ENCODE measurements at regions not wholly inside any gene's neighbourhood (a gene's known extent, or its start where the extent isn't known, plus 50 kb on each side); places are given as distances from the start of the nearest gene placed in this dataset.

DNA sequence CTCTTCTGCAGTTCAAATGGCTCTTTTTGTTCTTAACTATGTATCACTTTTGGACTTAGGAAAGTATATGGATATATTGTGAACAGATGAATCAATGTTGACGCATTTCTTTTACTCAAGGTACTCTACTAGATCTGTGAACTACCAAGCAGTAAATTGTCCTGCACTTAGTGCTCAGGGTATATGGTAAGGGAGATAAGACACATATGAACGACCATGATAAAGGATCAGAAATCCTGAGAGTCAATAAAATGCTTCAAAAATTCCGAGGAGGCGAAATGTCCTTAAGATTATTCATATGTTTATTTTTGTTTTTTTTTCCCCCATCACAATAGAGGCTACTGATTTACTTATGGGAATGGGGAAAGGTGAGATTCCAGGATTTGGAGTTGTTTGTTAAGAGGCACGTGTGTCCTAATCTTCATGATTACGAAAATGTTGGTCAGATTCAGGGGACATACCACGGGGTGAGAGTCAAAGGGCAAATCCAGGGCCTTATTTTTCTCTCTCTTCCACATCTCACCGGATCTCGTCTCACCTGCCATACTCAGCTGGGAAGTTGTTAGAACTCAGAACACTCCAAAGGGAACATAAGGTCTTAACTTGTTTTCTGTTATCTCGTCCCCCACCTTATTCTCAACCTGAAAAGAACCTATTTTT lies 475.1 kb upstream of the TBL1XR1 start:
- TF ChIP-seq EZH2 (IDR thresholded peaks at IDR 0.05; ENCODE audit: low read depth) = no peak
- TF ChIP-seq, protein P1, sequence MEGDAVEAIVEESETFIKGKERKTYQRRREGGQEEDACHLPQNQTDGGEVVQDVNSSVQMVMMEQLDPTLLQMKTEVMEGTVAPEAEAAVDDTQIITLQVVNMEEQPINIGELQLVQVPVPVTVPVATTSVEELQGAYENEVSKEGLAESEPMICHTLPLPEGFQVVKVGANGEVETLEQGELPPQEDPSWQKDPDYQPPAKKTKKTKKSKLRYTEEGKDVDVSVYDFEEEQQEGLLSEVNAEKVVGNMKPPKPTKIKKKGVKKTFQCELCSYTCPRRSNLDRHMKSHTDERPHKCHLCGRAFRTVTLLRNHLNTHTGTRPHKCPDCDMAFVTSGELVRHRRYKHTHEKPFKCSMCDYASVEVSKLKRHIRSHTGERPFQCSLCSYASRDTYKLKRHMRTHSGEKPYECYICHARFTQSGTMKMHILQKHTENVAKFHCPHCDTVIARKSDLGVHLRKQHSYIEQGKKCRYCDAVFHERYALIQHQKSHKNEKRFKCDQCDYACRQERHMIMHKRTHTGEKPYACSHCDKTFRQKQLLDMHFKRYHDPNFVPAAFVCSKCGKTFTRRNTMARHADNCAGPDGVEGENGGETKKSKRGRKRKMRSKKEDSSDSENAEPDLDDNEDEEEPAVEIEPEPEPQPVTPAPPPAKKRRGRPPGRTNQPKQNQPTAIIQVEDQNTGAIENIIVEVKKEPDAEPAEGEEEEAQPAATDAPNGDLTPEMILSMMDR (conservative IDR thresholded peaks at IDR 0.05) = no peak
- Histone ChIP-seq H3K9me3 (ENCODE audit: insufficient read depth, low read depth) (0 out of 2 replicates have a peak, but pooled peaks cover 5% of the 10 kb centered on the region), H3K4me1 (replicated peaks; ENCODE audit: insufficient read depth) (0 out of 2 replicates have a peak, but pooled peaks cover 6% of the 10 kb centered on the region), H4K20me1 (ENCODE audit: insufficient read depth) (no peaks in the 10 kb centered on the region), H2AFZ (no peak overlapping the region), H3K4me3 (no peak overlapping the region), H3F3A (ENCODE audit: insufficient read depth, low read depth) (no peaks in the 10 kb centered on the region), H3K4me2 (no peak overlapping the region), H3K27me3 (ENCODE audit: insufficient read depth, low read depth) (no peaks in the 10 kb centered on the region), H3K79me2 (ENCODE audit: low read depth) (no peaks in the 10 kb centered on the region), H3K9me2 (ENCODE audit: insufficient read depth) (no peaks in the 10 kb centered on the region), H3K36me3 (ENCODE audit: low read depth) (no peaks in the 10 kb centered on the region), H3K27ac (no peak overlapping the region)
- CTCF ChIA-PET = no interaction called here
- BruUV-seq (replicated peaks) = no TSS peak
- POLR2A ChIA-PET (ENCODE audit: unreplicated experiment) = no interaction called here
- no peak for DNase-seq
- intact Hi-C loops (cut with micrococcal nuclease; ENCODE audit: unreplicated experiment) = no loop called here

DNA sequence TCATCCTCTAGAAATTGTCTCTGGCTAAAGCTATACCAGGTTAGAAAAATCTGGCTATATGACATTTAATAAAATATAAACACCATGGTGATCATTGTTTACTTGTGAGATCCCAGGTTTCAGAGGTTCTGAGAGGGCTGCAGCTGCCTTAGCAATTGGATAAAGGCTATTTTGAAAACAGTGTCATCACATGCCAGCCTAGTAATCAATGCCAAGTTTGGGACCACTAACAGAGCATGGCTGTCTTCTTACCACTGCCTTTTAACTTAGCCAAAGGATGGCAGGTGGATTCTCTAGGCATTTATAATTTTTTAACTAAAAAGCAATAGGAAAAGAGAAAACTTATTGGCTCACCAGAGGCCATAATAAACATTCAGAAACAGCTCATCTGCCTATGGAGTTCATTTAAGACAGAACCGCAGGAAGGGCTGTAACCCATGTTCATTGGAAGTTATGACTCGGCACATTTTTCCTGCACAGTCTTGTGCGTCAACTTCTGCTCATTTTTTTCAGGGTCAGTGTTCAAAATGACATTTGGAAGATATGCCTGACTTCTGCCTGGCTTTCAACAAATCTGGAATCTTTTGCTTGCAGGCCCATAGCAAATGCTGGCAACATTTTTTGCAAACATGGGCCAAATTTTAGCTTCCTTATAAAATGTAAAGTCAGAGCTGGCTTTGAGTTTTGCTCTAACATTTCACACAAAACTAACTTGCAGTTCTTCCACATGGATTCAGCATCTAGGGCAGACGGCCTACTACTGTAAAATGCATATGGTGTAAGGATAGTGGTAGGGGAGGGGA lies 476.0 kb upstream of the TBL1XR1 start:
- no TSS peak for BruUV-seq (replicated peaks)
- Histone ChIP-seq H3K27ac (no peak overlapping the region), H4K20me1 (ENCODE audit: insufficient read depth) (no peaks in the 10 kb centered on the region), H3K9me3 (ENCODE audit: insufficient read depth, low read depth) (0 out of 2 replicates have a peak, but pooled peaks cover 5% of the 10 kb centered on the region), H3K27me3 (ENCODE audit: insufficient read depth, low read depth) (no peaks in the 10 kb centered on the region), H2AFZ (no peak overlapping the region), H3K36me3 (ENCODE audit: low read depth) (no peaks in the 10 kb centered on the region), H3K79me2 (ENCODE audit: low read depth) (no peaks in the 10 kb centered on the region), H3F3A (ENCODE audit: insufficient read depth, low read depth) (no peaks in the 10 kb centered on the region), H3K9me2 (ENCODE audit: insufficient read depth) (no peaks in the 10 kb centered on the region), H3K4me3 (no peak overlapping the region), H3K4me1 (replicated peaks; ENCODE audit: insufficient read depth) (0 out of 2 replicates have a peak, but pooled peaks cover 6% of the 10 kb centered on the region), H3K4me2 (no peak overlapping the region)
- ChIA-PET POLR2A (ENCODE audit: unreplicated experiment) (interaction anchor here (0.5 kb wide), 1 partner anchor 612 kb away, joined by 9 read pairs; no protein-coding TSS in a partner anchor), CTCF (no interaction called here)
- intact Hi-C loops (cut with micrococcal nuclease; ENCODE audit: unreplicated experiment) = no loop called here
- TF ChIP-seq, protein P1 (conservative IDR thresholded peaks at IDR 0.05) = no peak
- no peak for TF ChIP-seq EZH2 (IDR thresholded peaks at IDR 0.05; ENCODE audit: low read depth)
- no peak for DNase-seq

DNA sequence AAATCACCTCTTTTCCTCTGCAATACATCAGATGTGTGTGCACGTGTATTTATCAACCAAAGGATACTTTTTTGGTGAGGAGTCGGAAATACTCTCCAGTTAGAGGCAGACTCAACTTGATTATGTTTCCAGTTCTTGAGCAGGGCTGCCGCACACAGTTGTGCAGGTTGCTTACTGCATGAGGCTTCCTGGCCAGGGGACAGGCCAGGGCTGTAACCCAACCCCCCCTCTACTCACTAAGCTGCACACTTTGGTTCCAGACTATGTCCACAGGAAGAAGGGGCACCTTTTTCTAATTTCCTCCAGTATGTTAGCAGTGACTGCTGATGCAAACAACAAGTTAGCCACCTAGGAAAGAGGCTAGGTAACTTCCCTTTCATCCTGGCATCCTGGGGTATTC lies 476.9 kb upstream of the TBL1XR1 start:
- intact Hi-C loops (cut with micrococcal nuclease; ENCODE audit: unreplicated experiment) = no loop called here
- Histone ChIP-seq H3K36me3 (ENCODE audit: low read depth) (no peaks in the 10 kb centered on the region), H3K27ac (no peak overlapping the region), H2AFZ (no peak overlapping the region), H3K4me1 (replicated peaks; ENCODE audit: insufficient read depth) (0 out of 2 replicates have a peak, but pooled peaks cover 6% of the 10 kb centered on the region), H3K27me3 (ENCODE audit: insufficient read depth, low read depth) (no peaks in the 10 kb centered on the region), H4K20me1 (ENCODE audit: insufficient read depth) (no peaks in the 10 kb centered on the region), H3K4me2 (no peak overlapping the region), H3K9me3 (ENCODE audit: insufficient read depth, low read depth) (0 out of 2 replicates have a peak, but pooled peaks cover 5% of the 10 kb centered on the region), H3F3A (ENCODE audit: insufficient read depth, low read depth) (no peaks in the 10 kb centered on the region), H3K4me3 (no peak overlapping the region), H3K9me2 (ENCODE audit: insufficient read depth) (no peaks in the 10 kb centered on the region), H3K79me2 (ENCODE audit: low read depth) (no peaks in the 10 kb centered on the region)
- POLR2A ChIA-PET (ENCODE audit: unreplicated experiment) = no interaction called here
- no peak for DNase-seq
- BruUV-seq (replicated peaks) = no TSS peak
- CTCF ChIA-PET = no interaction called here
- TF ChIP-seq, protein P1 (conservative IDR thresholded peaks at IDR 0.05) = no peak
- TF ChIP-seq EZH2 (IDR thresholded peaks at IDR 0.05; ENCODE audit: low read depth) = no peak

Data from PC-9 (cell line).